PC-9 (cell line): ENCODE measurements at regions not wholly inside any gene's neighbourhood (a gene's known extent, or its start where the extent isn't known, plus 50 kb on each side); places are given as distances from the start of the nearest gene placed in this dataset.
A peak's percentile ranks its signal among the peaks of the same experiment; 100 is the strongest.

Experiments used
- BruUV-seq: library from RNA; stranded (reverse); fragments of 400-500 nt; replicated peaks from 2 replicates; lab custom pipeline; 2021; lab: Mats Ljungman, UMichigan
- CTCF ChIA-PET: fragments of 300-600 bp; sonication (Branson Sonifier 250); formaldehyde crosslinking; loops from one replicate; lab custom pipeline; 2022; ENCODE audit warnings: antibody characterized with exemption; lab: Charles Lee
- POLR2A ChIA-PET: fragments of 300-600 bp; sonication (Branson Sonifier 250); formaldehyde crosslinking; loops from one replicate; lab custom pipeline; 2022; ENCODE audit warnings: antibody characterized with exemption; ENCODE audit not compliant: unreplicated experiment; lab: Charles Lee
- DNase-seq, 2 experiments: peaks; one replicate each; pipeline versions ENCODE4 v3.0.0 to v3.0.0-alpha.2; 2015 to 2022; ENCODE audit warnings: mixed read lengths in 1 of 2
- H2AFZ ChIP-seq: fragments of 200-600 bp; sonication (generic); 2 replicates; pipeline ENCODE4 v1.8.1; 2017; ENCODE audit warnings: antibody characterized with exemption
- H3F3A ChIP-seq: fragments of 200-600 bp; sonication (generic); 2 replicates; pipeline ENCODE4 v1.8.1; 2017; ENCODE audit warnings: antibody characterized with exemption, mild to moderate bottlenecking, low read depth; ENCODE audit not compliant: insufficient read depth
- H3K27ac ChIP-seq: fragments of 200-600 bp; sonication (generic); 2 replicates; pipeline ENCODE4 v1.6.1; 2016; ENCODE audit warnings: mixed run types
- H3K27me3 ChIP-seq: fragments of 200-600 bp; sonication (generic); 2 replicates; pipeline ENCODE4 v1.6.1; 2016; ENCODE audit warnings: low read depth, mixed run types; ENCODE audit not compliant: insufficient read depth
- H3K36me3 ChIP-seq: fragments of 200-600 bp; sonication (generic); 2 replicates; pipeline ENCODE4 v1.6.1; 2016; ENCODE audit warnings: low read depth, mixed run types
- H3K4me1 ChIP-seq: fragments of 200-600 bp; sonication (generic); replicated peaks from 2 replicates; pipeline ENCODE4 v1.6.1; 2016; ENCODE audit warnings: mixed run types; ENCODE audit not compliant: insufficient read depth
- H3K4me2 ChIP-seq: fragments of 200-600 bp; sonication (generic); 2 replicates; pipeline ENCODE4 v1.6.1; 2017; ENCODE audit warnings: mixed run types
- H3K4me3 ChIP-seq: fragments of 200-600 bp; sonication (generic); 2 replicates; pipeline ENCODE4 v1.6.1; 2016; ENCODE audit warnings: mixed run types
- H3K79me2 ChIP-seq: fragments of 200-600 bp; sonication (generic); 2 replicates; pipeline ENCODE4 v1.6.1; 2017; ENCODE audit warnings: low read depth, mixed run types
- H3K9me2 ChIP-seq: fragments of 200-600 bp; sonication (generic); 2 replicates; pipeline ENCODE4 v1.8.1; 2017; ENCODE audit warnings: mild to moderate bottlenecking; ENCODE audit not compliant: insufficient read depth
- H3K9me3 ChIP-seq: fragments of 200-600 bp; sonication (generic); 2 replicates; pipeline ENCODE4 v1.8.1; 2016; ENCODE audit warnings: low read depth; ENCODE audit not compliant: insufficient read depth
- H4K20me1 ChIP-seq: fragments of 200-600 bp; sonication (generic); 2 replicates; pipeline ENCODE4 v1.8.1; 2017; ENCODE audit not compliant: insufficient read depth
- EZH2 ChIP-seq: fragments of 200-600 bp; sonication (generic); IDR thresholded peaks from 2 replicates; pipeline ENCODE4 v1.8.0; 2017; ENCODE audit warnings: antibody characterized with exemption, low read depth
- intact Hi-C: fragments of 100-400 bp; cut with micrococcal nuclease; formaldehyde crosslinking; loops from one replicate; pipeline ENCODE4 v1.10.0; 2022; ENCODE audit not compliant: unreplicated experiment
- TF ChIP-seq, protein P1 (sequence below): fragments of 200-600 bp; sonication (generic); conservative IDR thresholded peaks from 2 replicates; pipeline ENCODE4 v1.6.1; 2017; ENCODE audit warnings: mixed run types, antibody characterized with exemption, mild to moderate bottlenecking, moderate library complexity

DNA sequence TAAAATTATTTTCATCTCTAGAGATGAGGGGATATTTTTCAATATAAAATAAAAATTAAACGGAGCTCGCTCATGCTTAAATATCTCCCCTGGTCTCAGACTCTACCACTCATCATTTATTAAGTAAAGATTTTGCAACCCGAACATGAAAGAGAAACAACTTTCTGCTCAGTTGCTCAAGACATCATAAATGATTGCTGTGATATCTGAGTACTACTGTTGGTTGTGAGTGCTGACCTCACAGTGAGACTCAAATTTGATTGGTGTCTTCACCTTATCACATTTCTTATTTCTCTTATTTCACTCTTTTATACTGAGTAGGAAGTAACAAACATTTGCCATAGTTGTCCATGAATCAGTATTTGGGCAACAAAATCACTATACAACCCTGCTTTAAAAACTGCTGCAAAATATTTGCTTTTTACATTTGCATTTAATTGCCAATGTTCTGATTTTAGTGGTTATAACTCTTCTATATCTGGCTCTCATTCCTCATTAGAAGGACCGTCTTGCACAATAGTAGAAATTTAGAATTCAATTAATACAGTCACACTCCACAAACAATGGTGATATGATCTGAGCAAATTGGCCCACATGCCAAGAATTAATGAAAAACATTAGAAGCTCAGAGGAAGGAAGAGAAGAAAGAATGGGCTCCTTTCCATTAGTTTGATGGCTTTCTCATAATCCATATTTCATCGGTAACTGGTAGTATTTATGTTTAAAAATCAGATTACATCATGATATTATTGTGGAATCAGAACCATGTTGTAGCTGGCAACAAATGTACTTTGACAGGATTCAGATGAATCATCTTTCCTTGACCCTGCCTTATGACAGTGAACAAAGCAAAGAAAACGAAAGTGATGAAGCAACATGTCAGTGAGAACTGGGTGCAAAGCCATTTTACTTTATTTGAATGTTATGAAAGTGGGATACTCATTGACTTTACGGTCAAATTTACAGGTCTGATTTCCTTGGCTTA, 973.6 kb upstream of the TENM4 start:
- ChIA-PET POLR2A (interaction anchor here (0.7 kb wide), 1 partner anchor 342 kb away, joined by 3 read pairs; no protein-coding TSS in a partner anchor), CTCF (no interaction called here)
- no peaks in the 10 kb centered on the region for H3K4me1 ChIP-seq
- H3K9me2 ChIP-seq = 0 out of 2 replicates have a peak, but pooled peaks cover 1% of the 10 kb centered on the region
- H3K4me3 ChIP-seq = no peak overlapping the region
- intact Hi-C loops = no loop called here
- DNase-seq = peak in 1 of 2 experiments; percentile 20
- H3K36me3 ChIP-seq = no peaks in the 10 kb centered on the region
- no peaks in the 10 kb centered on the region for H3K79me2 ChIP-seq
- TF ChIP-seq, protein P1, sequence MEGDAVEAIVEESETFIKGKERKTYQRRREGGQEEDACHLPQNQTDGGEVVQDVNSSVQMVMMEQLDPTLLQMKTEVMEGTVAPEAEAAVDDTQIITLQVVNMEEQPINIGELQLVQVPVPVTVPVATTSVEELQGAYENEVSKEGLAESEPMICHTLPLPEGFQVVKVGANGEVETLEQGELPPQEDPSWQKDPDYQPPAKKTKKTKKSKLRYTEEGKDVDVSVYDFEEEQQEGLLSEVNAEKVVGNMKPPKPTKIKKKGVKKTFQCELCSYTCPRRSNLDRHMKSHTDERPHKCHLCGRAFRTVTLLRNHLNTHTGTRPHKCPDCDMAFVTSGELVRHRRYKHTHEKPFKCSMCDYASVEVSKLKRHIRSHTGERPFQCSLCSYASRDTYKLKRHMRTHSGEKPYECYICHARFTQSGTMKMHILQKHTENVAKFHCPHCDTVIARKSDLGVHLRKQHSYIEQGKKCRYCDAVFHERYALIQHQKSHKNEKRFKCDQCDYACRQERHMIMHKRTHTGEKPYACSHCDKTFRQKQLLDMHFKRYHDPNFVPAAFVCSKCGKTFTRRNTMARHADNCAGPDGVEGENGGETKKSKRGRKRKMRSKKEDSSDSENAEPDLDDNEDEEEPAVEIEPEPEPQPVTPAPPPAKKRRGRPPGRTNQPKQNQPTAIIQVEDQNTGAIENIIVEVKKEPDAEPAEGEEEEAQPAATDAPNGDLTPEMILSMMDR = no peak
- no peak for TF ChIP-seq EZH2
- H3K27me3 ChIP-seq = no peaks in the 10 kb centered on the region
- no peak overlapping the region for H3K27ac ChIP-seq
- no peak overlapping the region for H2AFZ ChIP-seq
- no peaks in the 10 kb centered on the region; the same call in 1 of the 2 replicates for H3K9me3 ChIP-seq
- no peaks in the 10 kb centered on the region for H4K20me1 ChIP-seq
- no peak overlapping the region for H3K4me2 ChIP-seq
- no peaks in the 10 kb centered on the region for H3F3A ChIP-seq
- BruUV-seq = no TSS peak

DNA sequence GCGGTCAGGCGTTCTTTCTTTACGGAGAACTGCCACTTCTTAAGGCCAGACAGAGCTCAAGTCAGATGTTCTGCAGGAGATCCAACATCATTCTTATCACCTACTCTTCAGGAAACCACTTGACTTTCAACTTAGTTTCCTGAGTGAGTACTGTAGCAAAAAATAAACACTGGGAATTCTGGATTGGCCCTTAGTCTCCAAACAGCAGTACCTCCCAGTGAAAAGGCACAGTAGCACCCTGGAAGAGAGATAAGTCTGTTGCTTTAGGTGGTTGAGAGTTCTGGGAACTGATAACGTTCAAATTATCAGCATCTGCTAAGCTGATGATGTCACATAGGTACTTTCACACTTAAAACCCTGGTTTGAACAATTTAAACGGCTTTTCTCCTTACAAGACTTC, 971.8 kb upstream of the TENM4 start:
- DNase-seq = no peak
- Histone ChIP-seq H2AFZ (no peak overlapping the region), H3K36me3 (no peaks in the 10 kb centered on the region), H3K4me1 (no peaks in the 10 kb centered on the region), H3K9me3 (no peaks in the 10 kb centered on the region; the same call in 1 of the 2 replicates), H3K4me3 (no peak overlapping the region), H3K27ac (no peak overlapping the region), H3F3A (no peaks in the 10 kb centered on the region), H3K79me2 (no peaks in the 10 kb centered on the region), H3K9me2 (peaks cover 9% of the 10 kb centered on the region; the same call in 1 of the 2 replicates), H4K20me1 (no peaks in the 10 kb centered on the region), H3K27me3 (no peaks in the 10 kb centered on the region), H3K4me2 (no peak overlapping the region)
- BruUV-seq = no TSS peak
- no peak for TF ChIP-seq EZH2
- POLR2A ChIA-PET = no interaction called here
- intact Hi-C loops = no loop called here
- CTCF ChIA-PET = no interaction called here

DNA sequence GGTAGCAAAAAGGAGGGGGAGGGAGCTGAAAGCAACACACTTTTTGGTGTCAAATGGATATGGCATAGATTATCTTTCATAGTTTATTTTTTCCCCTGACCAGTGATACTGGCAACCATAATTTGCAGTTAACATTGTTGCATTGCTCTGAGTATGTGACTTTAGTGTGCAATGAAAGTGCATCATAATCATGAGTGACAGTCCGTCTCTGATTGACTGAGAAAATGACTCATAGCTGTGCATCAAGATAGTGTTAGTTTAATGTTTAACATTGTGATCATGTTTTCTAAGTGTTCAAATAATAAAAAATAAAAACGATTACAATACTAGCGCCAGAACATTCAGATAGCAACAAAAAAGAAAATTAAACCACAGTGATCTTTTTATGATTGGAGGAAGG, 952.4 kb upstream of the TENM4 start:
- ChIA-PET POLR2A (no interaction called here), CTCF (no interaction called here)
- Histone ChIP-seq H3K36me3 (no peaks in the 10 kb centered on the region), H3K9me2 (peaks cover 3% of the 10 kb centered on the region; the same call in 1 of the 2 replicates), H3F3A (no peaks in the 10 kb centered on the region), H3K27me3 (no peaks in the 10 kb centered on the region), H3K4me1 (no peaks in the 10 kb centered on the region), H3K9me3 (no peaks in the 10 kb centered on the region), H3K4me3 (no peak overlapping the region), H4K20me1 (no peaks in the 10 kb centered on the region), H3K79me2 (no peaks in the 10 kb centered on the region), H3K27ac (no peak overlapping the region), H2AFZ (no peak overlapping the region), H3K4me2 (no peak overlapping the region)
- TF ChIP-seq, protein P1 = no peak
- TF ChIP-seq EZH2 = no peak
- no TSS peak for BruUV-seq
- intact Hi-C loops = no loop called here
- no peak for DNase-seq
